ENCODE measurements at regions not wholly inside any gene's neighbourhood (a gene's known extent, or its start where the extent isn't known, plus 50 kb on each side); places are given as distances from the start of the nearest gene placed in this dataset.

GRCh38 chr2:236899146-236899545 lies 186.5 kb upstream of the COPS8 start:
- TF ChIP-seq POLR2AphosphoS5 (IDR thresholded peaks at IDR 0.05; ENCODE audit: borderline replicate concordance, low read depth, low read length) (no peak), EZH2 (IDR thresholded peaks at IDR 0.05) (no peak), FOXP2 (optimal IDR thresholded peaks at IDR 0.05; ENCODE audit: control extremely low read depth, extremely low read length, insufficient read depth) (no peak)
